ENCODE measurements at regions not wholly inside any gene's neighbourhood (a gene's known extent, or its start where the extent isn't known, plus 50 kb on each side); places are given as distances from the start of the nearest gene placed in this dataset.
A peak's percentile ranks its signal among the peaks of the same experiment; 100 is the strongest.

DNA sequence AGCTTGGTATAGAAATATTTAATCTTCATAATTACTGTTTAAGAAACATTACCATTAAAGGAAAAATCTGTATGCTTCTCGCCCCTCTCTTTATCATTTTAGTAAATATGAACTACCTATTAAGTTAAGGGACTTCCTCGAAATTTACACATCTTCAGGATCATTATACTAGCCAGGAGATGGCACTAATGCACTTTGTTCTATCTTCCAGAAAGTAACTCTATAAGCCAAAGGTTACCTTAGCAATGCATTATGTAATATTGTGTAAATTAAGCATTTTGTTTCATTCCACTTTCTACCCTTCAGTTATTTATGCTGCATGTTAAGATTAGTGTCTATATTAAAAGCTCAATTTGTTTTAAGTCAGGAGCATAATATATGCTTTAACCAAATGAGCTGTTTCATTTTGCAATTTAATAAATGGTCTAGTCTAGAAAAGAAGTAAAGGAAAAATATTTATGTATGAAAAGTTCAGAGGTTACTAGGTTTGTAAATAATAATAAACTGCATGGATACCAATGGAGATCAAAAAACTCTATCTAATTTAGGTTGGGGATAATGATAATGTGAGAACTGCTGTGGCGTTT lies 128.5 kb downstream of the ANKRD7 start:
- Histone ChIP-seq H3K79me2 (replicated peaks; ENCODE audit: insufficient read depth, low read length) (no peaks in the 10 kb centered on the region), H3K9ac (ENCODE audit: low read length) (no peak overlapping the region), H3K4me2 (ENCODE audit: low read length) (no peak overlapping the region), H3K36me3 (ENCODE audit: insufficient read depth, low read length) (no peaks in the 10 kb centered on the region), H3K9me3 (ENCODE audit: low read length) (no peaks in the 10 kb centered on the region), H3K4me3 (ENCODE audit: low read length) (no peak overlapping the region), H2AFZ (ENCODE audit: low read depth, low read length) (no peak overlapping the region), H3K27ac (ENCODE audit: low read length) (no peak overlapping the region), H3K9me2 (ENCODE audit: insufficient read depth, low read length) (no peaks in the 10 kb centered on the region), H3K27me3 (ENCODE audit: insufficient read depth, low read depth, low read length) (no peaks in the 10 kb centered on the region), H3F3A (ENCODE audit: insufficient read depth, low read length, poor library complexity, severe bottlenecking) (no peaks in the 10 kb centered on the region), H4K20me1 (ENCODE audit: insufficient read depth) (no peaks in the 10 kb centered on the region)
- TF ChIP-seq, protein P1, sequence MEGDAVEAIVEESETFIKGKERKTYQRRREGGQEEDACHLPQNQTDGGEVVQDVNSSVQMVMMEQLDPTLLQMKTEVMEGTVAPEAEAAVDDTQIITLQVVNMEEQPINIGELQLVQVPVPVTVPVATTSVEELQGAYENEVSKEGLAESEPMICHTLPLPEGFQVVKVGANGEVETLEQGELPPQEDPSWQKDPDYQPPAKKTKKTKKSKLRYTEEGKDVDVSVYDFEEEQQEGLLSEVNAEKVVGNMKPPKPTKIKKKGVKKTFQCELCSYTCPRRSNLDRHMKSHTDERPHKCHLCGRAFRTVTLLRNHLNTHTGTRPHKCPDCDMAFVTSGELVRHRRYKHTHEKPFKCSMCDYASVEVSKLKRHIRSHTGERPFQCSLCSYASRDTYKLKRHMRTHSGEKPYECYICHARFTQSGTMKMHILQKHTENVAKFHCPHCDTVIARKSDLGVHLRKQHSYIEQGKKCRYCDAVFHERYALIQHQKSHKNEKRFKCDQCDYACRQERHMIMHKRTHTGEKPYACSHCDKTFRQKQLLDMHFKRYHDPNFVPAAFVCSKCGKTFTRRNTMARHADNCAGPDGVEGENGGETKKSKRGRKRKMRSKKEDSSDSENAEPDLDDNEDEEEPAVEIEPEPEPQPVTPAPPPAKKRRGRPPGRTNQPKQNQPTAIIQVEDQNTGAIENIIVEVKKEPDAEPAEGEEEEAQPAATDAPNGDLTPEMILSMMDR (IDR thresholded peaks at IDR 0.05; ENCODE audit: poor library complexity, severe bottlenecking) = peak; percentile 86
- TF ChIP-seq SMC3 (conservative IDR thresholded peaks at IDR 0.05; ENCODE audit: poor library complexity) = peak; percentile 94
- no peak for TF ChIP-seq TAF1 (IDR thresholded peaks at IDR 0.05; ENCODE audit: low read depth)
- TF ChIP-seq RAD21 (conservative IDR thresholded peaks at IDR 0.05) = peak; percentile 93

DNA sequence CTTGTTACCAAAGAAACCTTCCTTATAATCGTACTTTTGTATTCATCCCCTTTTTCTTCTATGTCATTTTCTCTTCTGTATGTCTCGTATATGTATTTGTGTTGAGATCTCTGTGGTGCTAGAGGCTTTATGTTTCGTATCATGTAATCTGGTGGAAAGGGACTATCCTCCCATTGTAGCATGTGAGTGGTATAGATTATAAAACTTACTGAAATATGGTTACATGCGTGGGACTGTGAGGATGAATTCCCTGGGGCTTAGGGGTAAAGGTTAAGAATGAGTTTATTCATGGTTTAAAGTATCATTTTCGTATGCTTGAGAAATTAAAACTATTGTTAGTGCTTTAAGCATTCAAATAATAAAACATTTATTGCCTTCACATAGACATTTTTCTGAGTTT lies 141.9 kb downstream of the ANKRD7 start:
- Histone ChIP-seq H2AFZ (ENCODE audit: low read depth, low read length) (no peak overlapping the region), H3K4me3 (ENCODE audit: low read length) (no peak overlapping the region), H3K27ac (ENCODE audit: low read length) (no peak overlapping the region), H4K20me1 (ENCODE audit: insufficient read depth) (no peaks in the 10 kb centered on the region), H3K79me2 (replicated peaks; ENCODE audit: insufficient read depth, low read length) (no peaks in the 10 kb centered on the region), H3K36me3 (ENCODE audit: insufficient read depth, low read length) (no peaks in the 10 kb centered on the region), H3K4me2 (ENCODE audit: low read length) (no peak overlapping the region), H3K9me3 (ENCODE audit: low read length) (no peaks in the 10 kb centered on the region), H3K27me3 (ENCODE audit: insufficient read depth, low read depth, low read length) (no peaks in the 10 kb centered on the region), H3K9me2 (ENCODE audit: insufficient read depth, low read length) (no peaks in the 10 kb centered on the region), H3F3A (ENCODE audit: insufficient read depth, low read length, poor library complexity, severe bottlenecking) (no peaks in the 10 kb centered on the region), H3K9ac (ENCODE audit: low read length) (no peak overlapping the region)
- TF ChIP-seq POLR2AphosphoS5 (IDR thresholded peaks at IDR 0.05) (no peak), SMC3 (conservative IDR thresholded peaks at IDR 0.05; ENCODE audit: poor library complexity) (no peak), RAD21 (conservative IDR thresholded peaks at IDR 0.05) (no peak), EP300 (conservative IDR thresholded peaks at IDR 0.05; ENCODE audit: poor library complexity, severe bottlenecking) (no peak), MXI1 (conservative IDR thresholded peaks at IDR 0.05; ENCODE audit: poor library complexity, severe bottlenecking) (no peak), TAF1 (IDR thresholded peaks at IDR 0.05; ENCODE audit: low read depth) (no peak)
- TF ChIP-seq, protein P1 (IDR thresholded peaks at IDR 0.05; ENCODE audit: poor library complexity, severe bottlenecking) = no peak
- TF ChIP-seq, protein P2, sequence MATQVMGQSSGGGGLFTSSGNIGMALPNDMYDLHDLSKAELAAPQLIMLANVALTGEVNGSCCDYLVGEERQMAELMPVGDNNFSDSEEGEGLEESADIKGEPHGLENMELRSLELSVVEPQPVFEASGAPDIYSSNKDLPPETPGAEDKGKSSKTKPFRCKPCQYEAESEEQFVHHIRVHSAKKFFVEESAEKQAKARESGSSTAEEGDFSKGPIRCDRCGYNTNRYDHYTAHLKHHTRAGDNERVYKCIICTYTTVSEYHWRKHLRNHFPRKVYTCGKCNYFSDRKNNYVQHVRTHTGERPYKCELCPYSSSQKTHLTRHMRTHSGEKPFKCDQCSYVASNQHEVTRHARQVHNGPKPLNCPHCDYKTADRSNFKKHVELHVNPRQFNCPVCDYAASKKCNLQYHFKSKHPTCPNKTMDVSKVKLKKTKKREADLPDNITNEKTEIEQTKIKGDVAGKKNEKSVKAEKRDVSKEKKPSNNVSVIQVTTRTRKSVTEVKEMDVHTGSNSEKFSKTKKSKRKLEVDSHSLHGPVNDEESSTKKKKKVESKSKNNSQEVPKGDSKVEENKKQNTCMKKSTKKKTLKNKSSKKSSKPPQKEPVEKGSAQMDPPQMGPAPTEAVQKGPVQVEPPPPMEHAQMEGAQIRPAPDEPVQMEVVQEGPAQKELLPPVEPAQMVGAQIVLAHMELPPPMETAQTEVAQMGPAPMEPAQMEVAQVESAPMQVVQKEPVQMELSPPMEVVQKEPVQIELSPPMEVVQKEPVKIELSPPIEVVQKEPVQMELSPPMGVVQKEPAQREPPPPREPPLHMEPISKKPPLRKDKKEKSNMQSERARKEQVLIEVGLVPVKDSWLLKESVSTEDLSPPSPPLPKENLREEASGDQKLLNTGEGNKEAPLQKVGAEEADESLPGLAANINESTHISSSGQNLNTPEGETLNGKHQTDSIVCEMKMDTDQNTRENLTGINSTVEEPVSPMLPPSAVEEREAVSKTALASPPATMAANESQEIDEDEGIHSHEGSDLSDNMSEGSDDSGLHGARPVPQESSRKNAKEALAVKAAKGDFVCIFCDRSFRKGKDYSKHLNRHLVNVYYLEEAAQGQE (IDR thresholded peaks at IDR 0.05; ENCODE audit: borderline replicate concordance) = no peak

Measured in neural cell (in vitro differentiated cells).